ENCODE measurements at regions not wholly inside any gene's neighbourhood (a gene's known extent, or its start where the extent isn't known, plus 50 kb on each side); places are given as distances from the start of the nearest gene placed in this dataset.

GRCh38 chr10:65501259-65501658, 1424.6 kb upstream of the LRRTM3 start (continued):
- no peak for TF ChIP-seq ZNF382 (CRISPR knock-in tag; IDR thresholded peaks at IDR 0.05; ENCODE audit: borderline replicate concordance)
- TF ChIP-seq HNRNPK (IDR thresholded peaks at IDR 0.05; ENCODE audit: low read depth, low read length, poor library complexity, severe bottlenecking): no peak
- no peak for TF ChIP-seq ZBTB7B (CRISPR knock-in tag; IDR thresholded peaks at IDR 0.05)
- no peak for TF ChIP-seq XBP1 (CRISPR knock-in tag; IDR thresholded peaks at IDR 0.05)
- no peak for TF ChIP-seq KDM2A (CRISPR knock-in tag; IDR thresholded peaks at IDR 0.05; ENCODE audit: borderline replicate concordance, low read depth)
- no peak for TF ChIP-seq ZNF34 (CRISPR knock-in tag; IDR thresholded peaks at IDR 0.05; ENCODE audit: borderline replicate concordance)
- TF ChIP-seq ZNF446 (CRISPR knock-in tag; IDR thresholded peaks at IDR 0.05): no peak
- TF ChIP-seq ZNF83 (CRISPR knock-in tag; IDR thresholded peaks at IDR 0.05; ENCODE audit: borderline replicate concordance): no peak
- TF ChIP-seq ARNT (IDR thresholded peaks at IDR 0.05): no peak
- TF ChIP-seq ZNF503 (CRISPR knock-in tag; IDR thresholded peaks at IDR 0.05): no peak
- no peak for TF ChIP-seq HCFC1 (IDR thresholded peaks at IDR 0.05; ENCODE audit: low read depth, low read length)
- TF ChIP-seq MTF2 (CRISPR knock-in tag; IDR thresholded peaks at IDR 0.05; ENCODE audit: borderline replicate concordance): no peak
- TF ChIP-seq CENPT (CRISPR knock-in tag; IDR thresholded peaks at IDR 0.05; ENCODE audit: low read depth): no peak
- TF ChIP-seq ZNF792 (CRISPR knock-in tag; IDR thresholded peaks at IDR 0.05): no peak
- no peak for TF ChIP-seq JARID2 (CRISPR knock-in tag; IDR thresholded peaks at IDR 0.05; ENCODE audit: insufficient replicate concordance)
- no peak for TF ChIP-seq ZNF512 (CRISPR knock-in tag; IDR thresholded peaks at IDR 0.05)
- TF ChIP-seq NR2C2 (CRISPR knock-in tag; IDR thresholded peaks at IDR 0.05; ENCODE audit: borderline replicate concordance): no peak
- no peak for TF ChIP-seq MLX (CRISPR knock-in tag; IDR thresholded peaks at IDR 0.05)
- TF ChIP-seq ZNF12 (CRISPR knock-in tag; IDR thresholded peaks at IDR 0.05): no peak
- TF ChIP-seq MAFF (IDR thresholded peaks at IDR 0.05; ENCODE audit: low read depth, low read length): 0 out of 2 replicates have a peak, but pooled peaks have one; percentile 42
- no peak for TF ChIP-seq ZNF17 (CRISPR knock-in tag; IDR thresholded peaks at IDR 0.05)
- no peak for TF ChIP-seq TBX2 (CRISPR knock-in tag; IDR thresholded peaks at IDR 0.05; ENCODE audit: borderline replicate concordance)
- no peak for TF ChIP-seq IRF1 (CRISPR knock-in tag; IDR thresholded peaks at IDR 0.05; ENCODE audit: low read depth)
- no peak for TF ChIP-seq ZNF605 (CRISPR knock-in tag; IDR thresholded peaks at IDR 0.05)
- no peak for TF ChIP-seq ZNF670 (CRISPR knock-in tag; IDR thresholded peaks at IDR 0.05; ENCODE audit: borderline replicate concordance)

All from HepG2 (cell line).